NCI-H82 (cell line): ENCODE measurements at regions not wholly inside any gene's neighbourhood (a gene's known extent, or its start where the extent isn't known, plus 50 kb on each side); places are given as distances from the start of the nearest gene placed in this dataset.
"Not testable (repeated sequence)": the region's sequence is repeated elsewhere in the genome, so short reads cannot be mapped to it uniquely, and the experiment has no call there.

Source experiments
- DNase-seq: peaks from one replicate; lab custom pipeline; 2025; lab: John Stamatoyannopoulos, UW

- no peak for DNase-seq
These were observed 635.3 kb downstream of the EDEM1 start for GRCh38 chr3:5822843-5823242.

GRCh38 chr3:5826467-5826866, 639.0 kb downstream of the EDEM1 start:
- no peak for DNase-seq

- no peak for DNase-seq
These were observed 640.7 kb downstream of the EDEM1 start for GRCh38 chr3:5828251-5828650.

GRCh38 chr3:5840056-5840455, 652.5 kb downstream of the EDEM1 start:
- no peak for DNase-seq

GRCh38 chr3:5841599-5841998, 654.1 kb downstream of the EDEM1 start:
- no peak for DNase-seq

- no peak for DNase-seq
These were observed 658.8 kb downstream of the EDEM1 start for GRCh38 chr3:5846261-5846660.

- no peak for DNase-seq
These were observed 673.6 kb downstream of the EDEM1 start for GRCh38 chr3:5861151-5861550.

- no peak for DNase-seq
These were observed 687.4 kb downstream of the EDEM1 start for GRCh38 chr3:5874931-5875341.

GRCh38 chr3:5888851-5889250, 701.3 kb downstream of the EDEM1 start:
- DNase-seq: no peak

- no peak for DNase-seq
These were observed 701.9 kb downstream of the EDEM1 start for GRCh38 chr3:5889374-5889773.

- no peak for DNase-seq
These were observed 704.2 kb downstream of the EDEM1 start for GRCh38 chr3:5891711-5892110.

GRCh38 chr3:5898106-5898505, 710.6 kb downstream of the EDEM1 start:
- DNase-seq: no peak

- DNase-seq: no peak
These were observed 711.7 kb downstream of the EDEM1 start for GRCh38 chr3:5899014-5899761.

GRCh38 chr3:5917932-5918331, 730.4 kb downstream of the EDEM1 start:
- DNase-seq: no peak

GRCh38 chr3:5918626-5919025, 731.1 kb downstream of the EDEM1 start:
- no peak for DNase-seq

GRCh38 chr3:5929027-5929426, 741.5 kb downstream of the EDEM1 start:
- peak; percentile 2 for DNase-seq

- not testable (repeated sequence) for DNase-seq
These were observed 756.6 kb downstream of the EDEM1 start for GRCh38 chr3:5944061-5944460.

- DNase-seq: no peak
These were observed 760.6 kb downstream of the EDEM1 start for GRCh38 chr3:5948084-5948483.

- DNase-seq: no peak
These were observed 763.5 kb downstream of the EDEM1 start for GRCh38 chr3:5951026-5951425.

- no peak for DNase-seq
These were observed 785.1 kb downstream of the EDEM1 start for GRCh38 chr3:5972586-5972985.

- no peak for DNase-seq
These were observed 787.3 kb downstream of the EDEM1 start for GRCh38 chr3:5974630-5975322.

GRCh38 chr3:5977331-5977730, 789.8 kb downstream of the EDEM1 start:
- peak; percentile 64 for DNase-seq

GRCh38 chr3:5980475-5980874, 793.0 kb downstream of the EDEM1 start:
- no peak for DNase-seq

- no peak for DNase-seq
These were observed 807.1 kb downstream of the EDEM1 start for GRCh38 chr3:5994651-5995050.
